A549 (cell line): ENCODE measurements at regions not wholly inside any gene's neighbourhood (a gene's known extent, or its start where the extent isn't known, plus 50 kb on each side); places are given as distances from the start of the nearest gene placed in this dataset.

Experiments
- BCL3 ChIP-seq: fragments of >200 bp; sonication (Bioruptor Twin); formaldehyde crosslinking; IDR thresholded peaks from 3 replicates; pipeline ENCODE4 v1.6.1; 2016
- CBX2 ChIP-seq: fragments of 200-600 bp; sonication (generic); IDR thresholded peaks from 2 replicates; pipeline ENCODE4 v1.6.1; 2016; ENCODE audit warnings: low read depth, mild to moderate bottlenecking, borderline replicate concordance
- CHD4 ChIP-seq: fragments of 200-600 bp; sonication (generic); IDR thresholded peaks from 2 replicates; pipeline ENCODE4 v1.6.1; 2016; ENCODE audit warnings: antibody characterized with exemption, mild to moderate bottlenecking, borderline replicate concordance
- EP300 ChIP-seq, 2 experiments: fragments of >200 bp; sonication (Bioruptor Twin); formaldehyde crosslinking; IDR thresholded peaks; 2 replicates in 1 of 2; 3 replicates in 1 of 2; pipeline ENCODE4 v1.6.1; 2016 to 2017
- HMGXB4 ChIP-seq: fragments of 250-450 bp; sonication (Bioruptor Pico); IDR thresholded peaks from 2 replicates; pipeline ENCODE4 v1.5.0; 2021; ENCODE audit warnings: mild to moderate bottlenecking, moderate library complexity, borderline replicate concordance
- HOXA7 ChIP-seq: fragments of 250-450 bp; sonication (Bioruptor Pico); IDR thresholded peaks from 2 replicates; pipeline ENCODE4 v1.5.0; 2020; ENCODE audit warnings: mild to moderate bottlenecking, moderate library complexity
- JUN ChIP-seq, 2 experiments: fragments of >200 bp; sonication (Bioruptor Twin); formaldehyde crosslinking; IDR thresholded peaks; 2 replicates in 1 of 2; 3 replicates in 1 of 2; pipeline ENCODE4 v1.6.1; 2016 to 2017
- JUNB ChIP-seq: fragments of >200 bp; sonication (Bioruptor Twin); formaldehyde crosslinking; IDR thresholded peaks from 2 replicates; pipeline ENCODE4 v1.6.1; 2016
- MAX ChIP-seq: IDR thresholded peaks from 2 replicates; pipeline ENCODE4 v1.6.1; 2012
- POLR2A ChIP-seq: IDR thresholded peaks from 2 replicates; pipeline ENCODE4 v1.6.1; 2012; ENCODE audit warnings: mild to moderate bottlenecking, low read length
- RAD21 ChIP-seq, 2 experiments: fragments of >200 bp in 1 of 2; sonication (Bioruptor Twin) in 1 of 2; formaldehyde crosslinking in 1 of 2; IDR thresholded peaks in 1 of 2; conservative IDR thresholded peaks in 1 of 2; 2 replicates in 1 of 2; 3 replicates in 1 of 2; pipeline ENCODE4 v1.6.1; 2012 to 2018; ENCODE audit warnings: inconsistent platforms in 1 of 2
- SMC3 ChIP-seq: fragments of >200 bp; sonication (Bioruptor Twin); formaldehyde crosslinking; IDR thresholded peaks from 3 replicates; pipeline ENCODE4 v1.6.1; 2018; ENCODE audit warnings: inconsistent platforms
- TF ChIP-seq, protein P1 (sequence below): fragments of >200 bp; sonication (Bioruptor Twin); formaldehyde crosslinking; IDR thresholded peaks from 3 replicates; pipeline ENCODE4 v1.5.1; 2016
- TF ChIP-seq, protein P2 (sequence below): fragments of 200-600 bp; sonication (generic); IDR thresholded peaks from 2 replicates; pipeline ENCODE4 v1.6.1; 2016; ENCODE audit warnings: antibody characterized with exemption, mild to moderate bottlenecking, moderate library complexity

DNA sequence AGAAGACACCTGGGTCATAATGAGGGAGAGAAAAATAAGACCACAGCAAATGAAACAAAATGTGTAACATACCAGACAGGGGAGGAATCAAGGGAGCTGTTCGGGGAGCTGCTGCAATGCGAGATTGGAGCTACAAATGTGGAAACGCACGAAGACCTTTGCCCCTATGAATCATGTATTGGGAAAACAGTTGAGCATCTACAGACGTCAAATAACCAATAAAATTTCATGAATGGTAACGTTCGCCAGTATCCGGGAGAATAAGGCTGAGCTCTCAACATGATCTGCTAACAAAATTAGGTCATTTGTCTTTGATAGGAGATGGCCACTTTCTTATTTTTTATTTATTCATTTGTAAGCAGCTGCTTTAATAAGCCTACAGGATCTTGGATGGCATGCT, 486.2 kb upstream of the RBFOX1 start:
- no peak for TF ChIP-seq POLR2A
- TF ChIP-seq EP300 (IDR thresholded peaks at IDR 0.05): no peak
- no peak for TF ChIP-seq CBX2
- TF ChIP-seq, protein P1, sequence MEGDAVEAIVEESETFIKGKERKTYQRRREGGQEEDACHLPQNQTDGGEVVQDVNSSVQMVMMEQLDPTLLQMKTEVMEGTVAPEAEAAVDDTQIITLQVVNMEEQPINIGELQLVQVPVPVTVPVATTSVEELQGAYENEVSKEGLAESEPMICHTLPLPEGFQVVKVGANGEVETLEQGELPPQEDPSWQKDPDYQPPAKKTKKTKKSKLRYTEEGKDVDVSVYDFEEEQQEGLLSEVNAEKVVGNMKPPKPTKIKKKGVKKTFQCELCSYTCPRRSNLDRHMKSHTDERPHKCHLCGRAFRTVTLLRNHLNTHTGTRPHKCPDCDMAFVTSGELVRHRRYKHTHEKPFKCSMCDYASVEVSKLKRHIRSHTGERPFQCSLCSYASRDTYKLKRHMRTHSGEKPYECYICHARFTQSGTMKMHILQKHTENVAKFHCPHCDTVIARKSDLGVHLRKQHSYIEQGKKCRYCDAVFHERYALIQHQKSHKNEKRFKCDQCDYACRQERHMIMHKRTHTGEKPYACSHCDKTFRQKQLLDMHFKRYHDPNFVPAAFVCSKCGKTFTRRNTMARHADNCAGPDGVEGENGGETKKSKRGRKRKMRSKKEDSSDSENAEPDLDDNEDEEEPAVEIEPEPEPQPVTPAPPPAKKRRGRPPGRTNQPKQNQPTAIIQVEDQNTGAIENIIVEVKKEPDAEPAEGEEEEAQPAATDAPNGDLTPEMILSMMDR: no peak
- no peak for TF ChIP-seq RAD21 (conservative IDR thresholded peaks at IDR 0.05 in 1 of 2, IDR thresholded peaks at IDR 0.05 in 1 of 2)
- no peak for TF ChIP-seq CHD4
- no peak for TF ChIP-seq HMGXB4 (CRISPR knock-in tag)
- no peak for TF ChIP-seq HOXA7 (CRISPR knock-in tag)
- TF ChIP-seq MAX: no peak
- TF ChIP-seq JUN (IDR thresholded peaks at IDR 0.05): no peak
- no peak for TF ChIP-seq JUNB
- TF ChIP-seq BCL3: no peak
- no peak for TF ChIP-seq SMC3
- TF ChIP-seq, protein P2, sequence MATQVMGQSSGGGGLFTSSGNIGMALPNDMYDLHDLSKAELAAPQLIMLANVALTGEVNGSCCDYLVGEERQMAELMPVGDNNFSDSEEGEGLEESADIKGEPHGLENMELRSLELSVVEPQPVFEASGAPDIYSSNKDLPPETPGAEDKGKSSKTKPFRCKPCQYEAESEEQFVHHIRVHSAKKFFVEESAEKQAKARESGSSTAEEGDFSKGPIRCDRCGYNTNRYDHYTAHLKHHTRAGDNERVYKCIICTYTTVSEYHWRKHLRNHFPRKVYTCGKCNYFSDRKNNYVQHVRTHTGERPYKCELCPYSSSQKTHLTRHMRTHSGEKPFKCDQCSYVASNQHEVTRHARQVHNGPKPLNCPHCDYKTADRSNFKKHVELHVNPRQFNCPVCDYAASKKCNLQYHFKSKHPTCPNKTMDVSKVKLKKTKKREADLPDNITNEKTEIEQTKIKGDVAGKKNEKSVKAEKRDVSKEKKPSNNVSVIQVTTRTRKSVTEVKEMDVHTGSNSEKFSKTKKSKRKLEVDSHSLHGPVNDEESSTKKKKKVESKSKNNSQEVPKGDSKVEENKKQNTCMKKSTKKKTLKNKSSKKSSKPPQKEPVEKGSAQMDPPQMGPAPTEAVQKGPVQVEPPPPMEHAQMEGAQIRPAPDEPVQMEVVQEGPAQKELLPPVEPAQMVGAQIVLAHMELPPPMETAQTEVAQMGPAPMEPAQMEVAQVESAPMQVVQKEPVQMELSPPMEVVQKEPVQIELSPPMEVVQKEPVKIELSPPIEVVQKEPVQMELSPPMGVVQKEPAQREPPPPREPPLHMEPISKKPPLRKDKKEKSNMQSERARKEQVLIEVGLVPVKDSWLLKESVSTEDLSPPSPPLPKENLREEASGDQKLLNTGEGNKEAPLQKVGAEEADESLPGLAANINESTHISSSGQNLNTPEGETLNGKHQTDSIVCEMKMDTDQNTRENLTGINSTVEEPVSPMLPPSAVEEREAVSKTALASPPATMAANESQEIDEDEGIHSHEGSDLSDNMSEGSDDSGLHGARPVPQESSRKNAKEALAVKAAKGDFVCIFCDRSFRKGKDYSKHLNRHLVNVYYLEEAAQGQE: no peak
